ENCODE measurements at regions not wholly inside any gene's neighbourhood (a gene's known extent, or its start where the extent isn't known, plus 50 kb on each side); places are given as distances from the start of the nearest gene placed in this dataset.

DNA sequence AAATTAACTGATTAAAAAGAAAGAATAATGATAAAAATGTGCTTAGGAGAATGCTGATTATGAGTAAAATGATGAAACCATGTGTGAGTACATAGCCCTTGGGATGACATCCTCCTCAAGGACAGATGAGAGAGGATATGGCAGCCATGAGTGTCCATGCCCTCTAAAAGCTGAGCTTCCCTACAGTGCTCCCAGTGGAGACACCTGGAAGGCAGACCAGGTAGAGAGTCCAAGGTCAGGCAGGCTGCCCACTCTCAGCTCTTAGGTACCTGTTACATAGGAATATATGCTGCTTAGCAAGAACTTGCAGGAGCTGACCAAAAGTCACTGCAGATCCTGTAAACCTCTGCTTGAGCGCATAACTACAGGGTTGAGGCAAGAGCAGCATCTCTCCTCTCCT lies 169.7 kb upstream of the TMEM229A start:
- ATAC-seq (replicated peaks in 1 of 4) (no peak), DNase-seq (no peak)
- no peaks in the 10 kb centered on the region for H3K36me3 Mint-ChIP-seq
- ChIA-PET POLR2A (no interaction called here), CTCF (no interaction called here)
- Histone ChIP-seq H3K4me3 (ENCODE audit: control insufficient read depth in 1 of 2, extremely low read depth in 1 of 2, low read length in 1 of 2) (no peak overlapping the region), H3K4me1 (ENCODE audit: control insufficient read depth in 1 of 2, extremely low read depth in 1 of 2, insufficient read depth in 2 of 2, low read length in 2 of 2) (no peaks in the 10 kb centered on the region), H3K27me3 (replicated peaks in 1 of 2; ENCODE audit: control insufficient read depth in 2 of 2, extremely low read depth in 1 of 2, insufficient read depth in 2 of 2, low read length in 1 of 2) (no peaks in the 10 kb centered on the region), H3K36me3 (ENCODE audit: control insufficient read depth in 2 of 2, extremely low read depth in 1 of 2, insufficient read depth in 1 of 2, low read length in 1 of 2) (no peaks in the 10 kb centered on the region), H3K27ac (ENCODE audit: low read length) (no peak overlapping the region), H3K9me3 (no peaks in the 10 kb centered on the region)
- WGBS (ENCODE audit: insufficient coverage), result 100% methylated on average over 1 of the region's 1 CpG
- H3K27me3 Mint-ChIP-seq, result no peaks in the 10 kb centered on the region
- H3K27ac Mint-ChIP-seq, result no peak overlapping the region
- no peak overlapping the region for H3K4me3 Mint-ChIP-seq
- H3K9me3 Mint-ChIP-seq, result peaks cover 5 to 13% (median 7%) of the 10 kb centered on the region in 3 donors
- no peaks in the 10 kb centered on the region for H3K4me1 Mint-ChIP-seq

DNA sequence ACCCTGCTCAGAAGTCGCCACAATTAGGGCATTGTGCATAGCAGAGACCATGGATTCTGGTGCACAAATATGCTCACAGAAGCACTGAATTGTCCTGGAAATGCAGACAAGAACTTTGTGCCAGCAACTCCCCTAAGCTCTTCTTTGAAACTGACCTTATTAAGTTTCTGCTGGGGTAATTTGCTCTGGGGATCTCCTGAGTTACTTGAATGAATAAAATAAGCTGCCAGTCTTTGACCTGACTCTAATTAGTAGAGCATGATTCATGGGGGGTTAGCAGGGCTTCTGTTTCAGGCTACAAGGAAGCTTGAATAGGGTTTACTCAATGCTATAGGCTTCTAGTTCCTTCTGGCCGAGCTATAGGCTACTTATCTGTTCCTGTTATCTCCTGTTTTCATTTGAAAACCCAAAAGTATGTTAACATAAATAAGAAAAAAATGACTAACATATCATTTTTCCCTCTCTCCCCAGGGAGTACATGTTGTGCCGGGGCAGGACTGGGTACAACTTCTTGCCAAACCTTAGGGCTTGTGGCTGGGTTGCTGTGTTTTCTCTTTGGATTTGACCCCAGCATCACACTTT lies 169.0 kb upstream of the TMEM229A start:
- H3K4me3 Mint-ChIP-seq, result no peak overlapping the region
- H3K27me3 Mint-ChIP-seq, result no peaks in the 10 kb centered on the region
- ATAC-seq (replicated peaks in 1 of 4) (no peak), DNase-seq (no peak)
- no peak overlapping the region for H3K27ac Mint-ChIP-seq
- CTCF ChIA-PET, result no interaction called here
- H3K36me3 Mint-ChIP-seq, result no peaks in the 10 kb centered on the region
- peaks cover 5 to 13% (median 10%) of the 10 kb centered on the region in 3 donors for H3K9me3 Mint-ChIP-seq
- Histone ChIP-seq H3K36me3 (ENCODE audit: control insufficient read depth in 2 of 2, extremely low read depth in 1 of 2, insufficient read depth in 1 of 2, low read length in 1 of 2) (no peaks in the 10 kb centered on the region), H3K4me3 (ENCODE audit: control insufficient read depth in 1 of 2, extremely low read depth in 1 of 2, low read length in 1 of 2) (no peak overlapping the region), H3K27me3 (replicated peaks in 1 of 2; ENCODE audit: control insufficient read depth in 2 of 2, extremely low read depth in 1 of 2, insufficient read depth in 2 of 2, low read length in 1 of 2) (no peaks in the 10 kb centered on the region), H3K9me3 (no peaks in the 10 kb centered on the region), H3K4me1 (ENCODE audit: control insufficient read depth in 1 of 2, extremely low read depth in 1 of 2, insufficient read depth in 2 of 2, low read length in 2 of 2) (no peaks in the 10 kb centered on the region), H3K27ac (ENCODE audit: low read length) (no peak overlapping the region)
- no peaks in the 10 kb centered on the region for H3K4me1 Mint-ChIP-seq
- POLR2A ChIA-PET, result no interaction called here
- 63% methylated on average over 1 of the region's 3 CpGs for WGBS (ENCODE audit: insufficient coverage)

DNA sequence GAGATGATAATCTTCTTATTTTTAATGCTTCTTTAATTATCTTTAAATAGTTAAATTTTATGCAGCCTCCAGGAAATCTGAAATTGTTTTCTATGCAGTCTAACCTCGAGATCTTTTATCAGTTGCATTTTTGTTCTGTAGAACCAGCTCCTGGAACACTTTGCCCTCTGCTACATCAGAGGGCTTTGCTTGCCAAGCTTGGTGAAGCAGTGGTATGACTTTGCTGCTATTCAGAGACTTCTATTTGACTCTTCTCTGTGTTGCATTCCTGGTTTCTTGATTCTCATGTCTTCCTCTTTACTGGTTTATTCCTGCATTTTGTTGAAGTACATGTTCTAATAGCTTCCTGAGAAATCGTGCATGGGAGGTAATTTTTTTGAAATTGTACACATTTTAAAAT lies 163.7 kb upstream of the TMEM229A start:
- no peaks in the 10 kb centered on the region for H3K36me3 Mint-ChIP-seq
- no CpG with 5 or more reads among the region's 2 CpGs for WGBS (ENCODE audit: insufficient coverage)
- H3K27ac Mint-ChIP-seq, result no peak overlapping the region
- no peaks in the 10 kb centered on the region for H3K27me3 Mint-ChIP-seq
- Histone ChIP-seq H3K4me1 (ENCODE audit: control insufficient read depth in 1 of 2, extremely low read depth in 1 of 2, insufficient read depth in 2 of 2, low read length in 2 of 2) (no peaks in the 10 kb centered on the region), H3K27ac (ENCODE audit: low read length) (no peak overlapping the region), H3K9me3 (no peaks in the 10 kb centered on the region), H3K4me3 (ENCODE audit: control insufficient read depth in 1 of 2, extremely low read depth in 1 of 2, low read length in 1 of 2) (no peak overlapping the region), H3K27me3 (replicated peaks in 1 of 2; ENCODE audit: control insufficient read depth in 2 of 2, extremely low read depth in 1 of 2, insufficient read depth in 2 of 2, low read length in 1 of 2) (no peaks in the 10 kb centered on the region), H3K36me3 (ENCODE audit: control insufficient read depth in 2 of 2, extremely low read depth in 1 of 2, insufficient read depth in 1 of 2, low read length in 1 of 2) (no peaks in the 10 kb centered on the region)
- no peak for DNase-seq
- no peaks in the 10 kb centered on the region for H3K4me1 Mint-ChIP-seq
- no peak for ATAC-seq (replicated peaks in 1 of 4)
- peaks cover 5 to 13% (median 8%) of the 10 kb centered on the region in 3 donors for H3K9me3 Mint-ChIP-seq
- no peak overlapping the region for H3K4me3 Mint-ChIP-seq
- ChIA-PET CTCF (no interaction called here), POLR2A (no interaction called here)

DNA sequence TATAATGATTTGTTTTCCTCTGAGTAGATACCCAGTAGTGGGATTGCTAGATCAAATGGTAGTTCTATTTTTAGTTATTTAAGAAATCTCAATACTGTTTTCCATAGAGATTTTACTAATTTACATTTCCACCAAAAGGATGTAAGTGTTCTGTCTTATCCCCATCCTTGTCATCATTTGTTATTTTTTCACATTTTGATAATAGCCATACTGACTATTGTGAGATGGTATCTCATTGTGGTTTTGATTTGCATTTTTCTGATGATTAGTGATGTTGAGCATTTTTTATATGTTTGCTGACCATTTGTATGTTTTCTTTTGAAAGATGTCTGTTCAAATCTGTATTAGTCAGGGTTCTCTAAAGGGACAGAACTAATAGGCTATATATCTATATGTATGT lies 160.0 kb upstream of the TMEM229A start:
- POLR2A ChIA-PET, result no interaction called here
- Histone ChIP-seq H3K36me3 (ENCODE audit: control insufficient read depth in 2 of 2, extremely low read depth in 1 of 2, insufficient read depth in 1 of 2, low read length in 1 of 2) (no peaks in the 10 kb centered on the region), H3K4me3 (ENCODE audit: control insufficient read depth in 1 of 2, extremely low read depth in 1 of 2, low read length in 1 of 2) (no peak overlapping the region), H3K9me3 (no peaks in the 10 kb centered on the region), H3K27me3 (replicated peaks in 1 of 2; ENCODE audit: control insufficient read depth in 2 of 2, extremely low read depth in 1 of 2, insufficient read depth in 2 of 2, low read length in 1 of 2) (no peaks in the 10 kb centered on the region), H3K27ac (ENCODE audit: low read length) (no peak overlapping the region), H3K4me1 (ENCODE audit: control insufficient read depth in 1 of 2, extremely low read depth in 1 of 2, insufficient read depth in 2 of 2, low read length in 2 of 2) (no peaks in the 10 kb centered on the region)
- peaks cover 0 to 5% (median 2%) of the 10 kb centered on the region in 3 donors for H3K9me3 Mint-ChIP-seq
- no peak overlapping the region for H3K4me3 Mint-ChIP-seq
- no peaks in the 10 kb centered on the region for H3K27me3 Mint-ChIP-seq
- DNase-seq, result no peak
- CTCF ChIA-PET, result no interaction called here
- ATAC-seq (replicated peaks in 1 of 4), result no peak
- H3K4me1 Mint-ChIP-seq, result no peaks in the 10 kb centered on the region
- H3K36me3 Mint-ChIP-seq, result no peaks in the 10 kb centered on the region
- no peak overlapping the region for H3K27ac Mint-ChIP-seq

DNA sequence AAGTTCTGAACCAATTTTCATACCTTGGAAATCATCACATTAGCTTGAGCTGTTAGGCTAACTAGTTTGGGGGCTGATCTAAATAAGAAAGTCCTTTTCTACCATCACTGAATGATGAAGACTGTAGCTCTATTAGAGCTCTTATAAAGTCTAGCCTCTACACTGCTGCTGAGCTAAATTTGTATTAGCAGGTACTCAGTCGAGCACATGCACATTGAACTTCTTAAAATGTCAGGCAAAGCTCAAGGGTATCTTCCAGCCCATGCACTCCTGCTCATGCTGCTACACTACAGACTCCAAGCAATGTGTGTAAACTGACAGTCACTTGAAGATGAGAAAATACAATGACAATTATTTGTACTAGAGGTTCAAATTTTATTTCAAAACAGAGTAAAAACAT lies 158.8 kb upstream of the TMEM229A start:
- H3K4me1 ChIP-seq (ENCODE audit: control insufficient read depth in 1 of 2, extremely low read depth in 1 of 2, insufficient read depth in 2 of 2, low read length in 2 of 2), result no peaks in the 10 kb centered on the region
- no peaks in the 10 kb centered on the region for H3K9me3 ChIP-seq
- no peaks in the 10 kb centered on the region for H3K4me1 Mint-ChIP-seq
- no peak overlapping the region for H3K4me3 ChIP-seq (ENCODE audit: control insufficient read depth in 1 of 2, extremely low read depth in 1 of 2, low read length in 1 of 2)
- DNase-seq (no peak), ATAC-seq (replicated peaks in 1 of 4) (no peak)
- no peak overlapping the region for H3K27ac ChIP-seq (ENCODE audit: low read length)
- no peaks in the 10 kb centered on the region for H3K36me3 ChIP-seq (ENCODE audit: control insufficient read depth in 2 of 2, extremely low read depth in 1 of 2, insufficient read depth in 1 of 2, low read length in 1 of 2)
- H3K27ac Mint-ChIP-seq, result no peak overlapping the region
- H3K27me3 Mint-ChIP-seq, result no peaks in the 10 kb centered on the region
- CTCF ChIA-PET, result no interaction called here
- H3K4me3 Mint-ChIP-seq, result no peak overlapping the region
- no peaks in the 10 kb centered on the region for H3K36me3 Mint-ChIP-seq
- WGBS (ENCODE audit: insufficient coverage), result no CpG with 5 or more reads among the region's 1 CpG
- POLR2A ChIA-PET, result no interaction called here
- H3K27me3 ChIP-seq (replicated peaks in 1 of 2; ENCODE audit: control insufficient read depth in 2 of 2, extremely low read depth in 1 of 2, insufficient read depth in 2 of 2, low read length in 1 of 2), result no peaks in the 10 kb centered on the region
- peaks cover 0 to 2% (median 2%) of the 10 kb centered on the region in 3 donors for H3K9me3 Mint-ChIP-seq

DNA sequence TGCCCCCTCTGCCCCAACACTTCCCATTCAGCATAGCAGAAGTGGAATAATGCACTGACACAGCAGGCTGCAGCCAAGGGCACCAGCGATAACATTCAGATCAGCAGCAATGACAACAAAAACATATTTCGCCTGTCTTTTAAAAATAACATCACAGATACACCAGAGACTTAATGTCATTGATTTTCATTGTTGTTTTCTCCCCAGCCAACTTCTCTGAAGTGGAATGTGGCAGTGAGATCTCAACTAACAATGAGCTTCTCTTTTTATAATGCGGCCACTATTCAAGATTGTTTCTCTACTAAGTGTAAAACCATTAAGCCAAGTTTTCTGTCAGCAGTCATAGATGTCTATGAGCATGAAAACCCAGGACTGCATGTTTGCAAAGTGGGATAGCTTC lies 158.2 kb upstream of the TMEM229A start:
- no peak overlapping the region for H3K27ac ChIP-seq (ENCODE audit: low read length)
- POLR2A ChIA-PET, result no interaction called here
- H3K9me3 ChIP-seq, result no peaks in the 10 kb centered on the region
- Mint-ChIP-seq H3K4me1 (no peaks in the 10 kb centered on the region), H3K27me3 (no peaks in the 10 kb centered on the region), H3K27ac (no peak overlapping the region), H3K36me3 (no peaks in the 10 kb centered on the region), H3K4me3 (no peak overlapping the region), H3K9me3 (peaks cover 0 to 2% (median 0%) of the 10 kb centered on the region in 3 donors)
- H3K27me3 ChIP-seq (replicated peaks in 1 of 2; ENCODE audit: control insufficient read depth in 2 of 2, extremely low read depth in 1 of 2, insufficient read depth in 2 of 2, low read length in 1 of 2), result no peaks in the 10 kb centered on the region
- DNase-seq, result no peak
- 80% methylated on average over 1 of the region's 3 CpGs for WGBS (ENCODE audit: insufficient coverage)
- no peaks in the 10 kb centered on the region for H3K4me1 ChIP-seq (ENCODE audit: control insufficient read depth in 1 of 2, extremely low read depth in 1 of 2, insufficient read depth in 2 of 2, low read length in 2 of 2)
- H3K36me3 ChIP-seq (ENCODE audit: control insufficient read depth in 2 of 2, extremely low read depth in 1 of 2, insufficient read depth in 1 of 2, low read length in 1 of 2), result no peaks in the 10 kb centered on the region
- no peak for ATAC-seq (replicated peaks in 1 of 4)
- H3K4me3 ChIP-seq (ENCODE audit: control insufficient read depth in 1 of 2, extremely low read depth in 1 of 2, low read length in 1 of 2), result no peak overlapping the region
- CTCF ChIA-PET, result no interaction called here

DNA sequence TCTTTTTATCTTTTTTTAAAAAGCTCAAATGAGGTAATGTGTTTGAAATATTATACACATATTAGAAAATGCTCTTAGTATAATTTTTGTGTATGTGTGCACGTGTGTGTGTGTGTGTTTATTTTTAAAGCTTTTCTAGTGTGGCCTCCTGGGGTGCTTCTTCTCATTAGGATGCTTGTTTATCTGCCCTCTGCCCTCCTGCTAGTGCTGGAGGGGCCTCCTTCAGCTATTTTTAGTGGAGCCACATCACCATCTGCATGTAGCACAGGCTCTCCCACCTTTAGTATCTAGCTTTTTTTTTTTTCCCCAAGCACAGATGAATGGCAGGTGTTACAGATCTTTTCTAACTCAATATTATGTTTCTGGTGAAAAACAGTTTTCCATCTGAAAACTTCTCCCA lies 155.7 kb upstream of the TMEM229A start:
- no peaks in the 10 kb centered on the region for H3K36me3 Mint-ChIP-seq
- H3K27me3 Mint-ChIP-seq, result no peaks in the 10 kb centered on the region
- no peak for ATAC-seq (replicated peaks in 1 of 4)
- no CpG with 5 or more reads among the region's 1 CpG for WGBS (ENCODE audit: insufficient coverage)
- no peaks in the 10 kb centered on the region for H3K9me3 ChIP-seq
- H3K4me1 Mint-ChIP-seq, result no peaks in the 10 kb centered on the region
- POLR2A ChIA-PET, result no interaction called here
- CTCF ChIA-PET, result no interaction called here
- no peak overlapping the region for H3K27ac Mint-ChIP-seq
- DNase-seq, result no peak
- H3K9me3 Mint-ChIP-seq, result peaks cover 0 to 2% (median 0%) of the 10 kb centered on the region in 3 donors
- no peaks in the 10 kb centered on the region for H3K4me1 ChIP-seq (ENCODE audit: control insufficient read depth in 1 of 2, extremely low read depth in 1 of 2, insufficient read depth in 2 of 2, low read length in 2 of 2)
- no peaks in the 10 kb centered on the region for H3K36me3 ChIP-seq (ENCODE audit: control insufficient read depth in 2 of 2, extremely low read depth in 1 of 2, insufficient read depth in 1 of 2, low read length in 1 of 2)
- H3K27me3 ChIP-seq (replicated peaks in 1 of 2; ENCODE audit: control insufficient read depth in 2 of 2, extremely low read depth in 1 of 2, insufficient read depth in 2 of 2, low read length in 1 of 2), result no peaks in the 10 kb centered on the region
- no peak overlapping the region for H3K4me3 ChIP-seq (ENCODE audit: control insufficient read depth in 1 of 2, extremely low read depth in 1 of 2, low read length in 1 of 2)
- H3K4me3 Mint-ChIP-seq, result no peak overlapping the region
- H3K27ac ChIP-seq (ENCODE audit: low read length), result no peak overlapping the region
